AG10803 (cell line): ENCODE measurements at regions not wholly inside any gene's neighbourhood (a gene's known extent, or its start where the extent isn't known, plus 50 kb on each side); places are given as distances from the start of the nearest gene placed in this dataset.

Experiments
- DNase-seq: peaks from one replicate; pipeline ENCODE4 v3.0.0; 2010; ENCODE audit warnings: low read depth
- H3K4me3 ChIP-seq: 2 replicates; pipeline ENCODE4 v1.5.1; 2011; ENCODE audit warnings: mild to moderate bottlenecking, low read length, control low read depth
- TF ChIP-seq, protein P1 (sequence below): conservative IDR thresholded peaks from 2 replicates; pipeline ENCODE4 v1.5.1; 2011; ENCODE audit warnings: mild to moderate bottlenecking, low read length, control low read depth, inconsistent platforms

DNA sequence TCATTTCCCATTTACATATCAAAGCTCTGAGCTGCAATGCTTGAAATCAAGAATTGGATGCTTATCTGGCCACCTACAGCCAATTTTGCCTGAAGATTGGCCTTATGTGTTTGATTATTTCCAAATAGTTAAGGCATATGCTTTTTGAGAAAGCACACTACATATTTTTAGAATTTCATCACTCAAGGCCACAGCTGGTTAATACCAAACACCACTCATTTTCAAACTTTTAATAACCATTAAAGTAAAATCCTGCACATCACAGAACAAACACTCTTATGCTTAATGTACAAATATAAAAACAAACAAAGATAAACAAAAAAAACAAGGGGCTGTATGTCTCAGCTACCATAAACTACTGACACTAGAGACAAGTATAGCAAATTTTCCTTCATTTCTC lies 96.9 kb upstream of the HMGCLL1 start:
- DNase-seq = no peak
- no peak overlapping the region for H3K4me3 ChIP-seq
- TF ChIP-seq, protein P1, sequence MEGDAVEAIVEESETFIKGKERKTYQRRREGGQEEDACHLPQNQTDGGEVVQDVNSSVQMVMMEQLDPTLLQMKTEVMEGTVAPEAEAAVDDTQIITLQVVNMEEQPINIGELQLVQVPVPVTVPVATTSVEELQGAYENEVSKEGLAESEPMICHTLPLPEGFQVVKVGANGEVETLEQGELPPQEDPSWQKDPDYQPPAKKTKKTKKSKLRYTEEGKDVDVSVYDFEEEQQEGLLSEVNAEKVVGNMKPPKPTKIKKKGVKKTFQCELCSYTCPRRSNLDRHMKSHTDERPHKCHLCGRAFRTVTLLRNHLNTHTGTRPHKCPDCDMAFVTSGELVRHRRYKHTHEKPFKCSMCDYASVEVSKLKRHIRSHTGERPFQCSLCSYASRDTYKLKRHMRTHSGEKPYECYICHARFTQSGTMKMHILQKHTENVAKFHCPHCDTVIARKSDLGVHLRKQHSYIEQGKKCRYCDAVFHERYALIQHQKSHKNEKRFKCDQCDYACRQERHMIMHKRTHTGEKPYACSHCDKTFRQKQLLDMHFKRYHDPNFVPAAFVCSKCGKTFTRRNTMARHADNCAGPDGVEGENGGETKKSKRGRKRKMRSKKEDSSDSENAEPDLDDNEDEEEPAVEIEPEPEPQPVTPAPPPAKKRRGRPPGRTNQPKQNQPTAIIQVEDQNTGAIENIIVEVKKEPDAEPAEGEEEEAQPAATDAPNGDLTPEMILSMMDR = no peak

DNA sequence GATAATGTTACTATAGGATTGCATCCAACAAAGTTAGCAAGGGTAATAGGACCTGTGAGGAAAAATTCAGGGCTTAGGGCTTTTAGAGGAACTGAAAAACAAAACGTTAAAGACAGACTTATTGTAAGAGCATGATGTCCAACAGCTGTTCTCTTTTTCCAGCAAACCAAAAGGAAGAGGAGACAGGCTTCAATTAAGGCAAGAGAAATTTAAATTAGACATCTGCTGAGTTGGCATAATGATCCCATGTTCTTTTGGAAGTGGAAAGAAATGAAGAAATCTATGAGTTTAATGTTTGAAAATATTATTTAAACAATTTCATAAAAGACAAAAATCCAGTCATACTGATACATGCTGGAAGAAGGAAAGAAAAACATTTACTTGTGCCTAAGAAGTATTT lies 95.7 kb upstream of the HMGCLL1 start:
- no peak overlapping the region for H3K4me3 ChIP-seq
- DNase-seq = no peak
- TF ChIP-seq, protein P1 = no peak

DNA sequence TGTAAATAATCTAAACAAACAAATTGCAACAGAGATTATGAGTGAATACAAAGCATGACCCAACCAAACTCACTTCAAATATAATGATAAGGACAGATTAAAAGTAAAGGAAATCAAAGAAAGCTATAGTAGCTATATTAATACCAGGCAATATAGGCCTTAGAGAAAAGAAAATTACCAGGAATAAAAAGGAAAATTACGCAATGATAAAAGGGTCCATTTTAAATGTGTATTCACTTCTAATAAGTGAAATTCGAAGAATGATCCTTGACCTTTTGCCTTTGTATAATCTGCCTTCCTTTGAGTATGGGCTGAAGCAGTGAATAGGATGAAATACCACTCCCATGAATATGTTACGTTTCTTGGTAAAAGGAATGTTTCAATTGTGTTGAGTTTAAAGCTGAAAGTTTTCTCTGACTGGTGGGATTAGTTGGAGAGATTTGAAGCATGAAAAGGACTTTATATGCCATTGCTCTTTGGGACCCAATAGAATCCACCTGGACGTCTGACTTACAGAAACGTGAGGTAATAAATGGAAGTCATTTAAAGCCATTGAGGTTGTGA lies 91.9 kb upstream of the HMGCLL1 start:
- DNase-seq = no peak
- TF ChIP-seq, protein P1 = no peak
- H3K4me3 ChIP-seq = no peak overlapping the region

DNA sequence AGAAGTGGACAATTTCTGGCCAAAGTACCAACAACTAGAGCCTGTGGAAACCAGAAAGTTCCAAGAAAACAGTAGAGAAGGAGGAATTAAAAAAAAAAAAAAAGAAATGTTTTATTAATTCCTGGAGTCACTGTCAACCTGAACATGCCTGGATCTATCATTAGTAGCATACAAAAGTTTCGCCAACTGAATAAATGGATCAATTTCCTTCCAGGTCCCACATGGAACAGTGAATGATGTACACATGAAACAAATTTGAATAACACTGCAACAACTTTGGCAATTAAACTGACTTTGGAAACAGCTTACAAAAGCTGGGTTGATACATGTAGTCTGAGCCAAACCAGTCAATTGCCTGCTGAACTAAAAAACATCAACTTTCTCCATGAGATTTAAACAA lies 90.0 kb upstream of the HMGCLL1 start:
- H3K4me3 ChIP-seq = no peak overlapping the region
- TF ChIP-seq, protein P1 = no peak
- DNase-seq = no peak

DNA sequence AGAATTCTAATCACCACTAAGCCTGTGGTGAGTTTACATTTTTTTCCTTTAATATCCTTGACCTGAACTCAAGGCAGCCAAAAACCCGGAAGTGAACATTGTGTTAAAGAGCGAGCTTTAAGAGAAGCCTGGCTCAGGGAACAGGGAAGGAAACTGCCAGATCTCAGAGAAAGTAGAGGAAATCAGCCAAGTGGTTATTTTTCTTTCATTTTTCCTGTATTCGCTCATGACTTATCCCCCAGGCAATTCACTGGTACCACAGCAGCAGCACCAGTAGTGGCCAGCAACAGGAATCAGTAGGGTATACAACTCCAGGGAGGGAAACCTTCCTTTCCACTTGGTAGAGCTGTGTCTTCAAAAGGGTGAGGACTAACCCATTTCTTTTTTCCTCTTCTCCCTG lies 89.6 kb upstream of the HMGCLL1 start:
- no peak for DNase-seq
- TF ChIP-seq, protein P1 = no peak
- no peak overlapping the region for H3K4me3 ChIP-seq

DNA sequence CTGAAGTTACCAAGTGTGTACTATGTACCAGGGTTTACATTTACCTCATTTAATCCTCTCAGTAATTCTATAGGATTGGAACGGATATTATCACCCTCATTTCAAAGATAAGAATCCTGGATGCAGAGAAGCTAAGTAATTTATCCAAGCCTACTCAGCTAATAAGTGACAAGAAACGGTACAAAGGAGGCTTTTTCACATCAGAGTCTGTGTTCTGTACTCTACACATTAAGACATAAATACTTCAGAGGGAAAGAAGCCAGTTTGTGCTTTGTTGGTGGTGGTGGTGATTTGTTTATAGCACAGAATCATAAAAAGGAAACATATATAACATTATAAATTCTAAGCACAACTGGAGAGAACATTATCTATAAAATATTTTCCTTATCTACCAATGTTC lies 88.3 kb upstream of the HMGCLL1 start:
- H3K4me3 ChIP-seq = no peak overlapping the region
- DNase-seq = no peak
- TF ChIP-seq, protein P1 = no peak

DNA sequence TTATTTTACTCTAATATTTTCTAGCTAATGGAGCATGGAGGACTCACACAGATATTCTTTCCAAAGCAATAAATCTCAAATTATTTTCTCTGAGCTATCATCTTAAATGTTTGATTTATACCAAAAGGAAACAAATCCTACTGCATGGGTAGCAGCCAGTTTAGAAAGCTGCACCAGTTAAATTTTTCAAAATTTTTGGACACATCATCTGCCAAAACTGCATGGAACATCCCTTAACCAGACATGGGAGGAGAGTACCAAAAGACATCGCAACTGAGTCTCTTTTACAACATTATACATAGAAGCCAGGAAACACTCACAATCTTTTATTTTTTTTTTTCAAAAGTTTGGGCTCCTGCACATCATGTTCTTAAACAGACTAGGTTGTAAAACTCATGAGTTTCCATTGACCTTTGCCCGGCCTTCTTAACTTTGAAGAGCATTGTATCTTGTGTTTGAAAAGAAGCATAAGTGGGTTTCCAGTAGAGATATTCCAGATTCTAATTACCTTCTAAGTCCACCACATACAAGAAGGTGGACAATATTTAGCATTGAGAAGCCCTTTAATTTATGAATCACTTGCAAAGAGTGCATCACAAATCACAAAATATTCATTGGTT lies 87.7 kb upstream of the HMGCLL1 start:
- TF ChIP-seq, protein P1 = no peak
- no peak overlapping the region for H3K4me3 ChIP-seq
- no peak for DNase-seq
